GM19023 (cell line): ENCODE measurements at regions not wholly inside any gene's neighbourhood (a gene's known extent, or its start where the extent isn't known, plus 50 kb on each side); places are given as distances from the start of the nearest gene placed in this dataset.

ENCODE experiments used
- ATAC-seq: cut with Tn5 transposase; IDR thresholded peaks from one replicate; pipeline ENCODE4 v1.9.1; 2021; ENCODE audit warnings: mild to moderate bottlenecking, moderate library complexity; ENCODE audit not compliant: unreplicated experiment

GRCh38 chr15:69574506-69574905 lies 121.9 kb downstream of the RPLP1 start:
- ATAC-seq = no peak

GRCh38 chr15:69575387-69575786 lies 122.8 kb downstream of the RPLP1 start:
- no peak for ATAC-seq

- no peak for ATAC-seq
Observed at GRCh38 chr15:69576035-69576526, 123.5 kb downstream of the RPLP1 start.

GRCh38 chr15:69576948-69577351 lies 124.3 kb downstream of the RPLP1 start:
- no peak for ATAC-seq

- no peak for ATAC-seq
Observed at GRCh38 chr15:69577397-69577796, 124.8 kb downstream of the RPLP1 start.

- ATAC-seq = no peak
Observed at GRCh38 chr15:69578252-69578651, 125.6 kb downstream of the RPLP1 start.

- ATAC-seq = no peak
Observed at GRCh38 chr15:69578787-69579583, 126.4 kb downstream of the RPLP1 start.

- no peak for ATAC-seq
Observed at GRCh38 chr15:69579950-69580618, 127.5 kb downstream of the RPLP1 start.

GRCh38 chr15:69583626-69584025 lies 131.0 kb downstream of the RPLP1 start:
- ATAC-seq = no peak

GRCh38 chr15:69585937-69586336 lies 133.3 kb downstream of the RPLP1 start:
- ATAC-seq = no peak

GRCh38 chr15:69586721-69587120 lies 134.1 kb downstream of the RPLP1 start:
- no peak for ATAC-seq

GRCh38 chr15:69587723-69588426 lies 135.3 kb downstream of the RPLP1 start:
- ATAC-seq = no peak

GRCh38 chr15:69590201-69590710 lies 137.6 kb downstream of the RPLP1 start:
- ATAC-seq = no peak

- no peak for ATAC-seq
Observed at GRCh38 chr15:69590932-69591524, 138.4 kb downstream of the RPLP1 start.

- no peak for ATAC-seq
Observed at GRCh38 chr15:69591905-69592508, 139.4 kb downstream of the RPLP1 start.

- no peak for ATAC-seq
Observed at GRCh38 chr15:69592954-69593353, 140.3 kb downstream of the RPLP1 start.

- ATAC-seq = no peak
Observed at GRCh38 chr15:69593488-69593887, 140.9 kb downstream of the RPLP1 start.

GRCh38 chr15:69593981-69594966 lies 141.7 kb downstream of the RPLP1 start:
- no peak for ATAC-seq

GRCh38 chr15:69595009-69595791 lies 142.6 kb downstream of the RPLP1 start:
- no peak for ATAC-seq
